Progenitor cell of endocrine pancreas (in vitro differentiated cells): ENCODE measurements at regions not wholly inside any gene's neighbourhood (a gene's known extent, or its start where the extent isn't known, plus 50 kb on each side); places are given as distances from the start of the nearest gene placed in this dataset.

Experiments used
- DNase-seq: peaks from one replicate; pipeline ENCODE4 v3.0.0; 2021; ENCODE audit warnings: low spot score; ENCODE audit not compliant: unreplicated experiment
- H3K27ac Mint-ChIP-seq: 2 replicates; pipeline ENCODE4 v1.8.0; 2021; ENCODE audit warnings: mild to moderate bottlenecking, moderate library complexity, mixed read lengths
- H3K27me3 Mint-ChIP-seq: 2 replicates; pipeline ENCODE4 v1.8.0; 2021; ENCODE audit warnings: mixed read lengths
- H3K36me3 Mint-ChIP-seq: 2 replicates; pipeline ENCODE4 v1.8.0; 2022; ENCODE audit warnings: mixed read lengths; ENCODE audit not compliant: insufficient read depth
- H3K4me1 Mint-ChIP-seq: 2 replicates; pipeline ENCODE4 v1.8.0; 2021; ENCODE audit warnings: low read depth, mixed read lengths
- H3K4me3 Mint-ChIP-seq: 2 replicates; pipeline ENCODE4 v1.8.0; 2021; ENCODE audit warnings: low read depth, mild to moderate bottlenecking, moderate library complexity, mixed read lengths
- H3K9me3 Mint-ChIP-seq: 2 replicates; pipeline ENCODE4 v1.8.0; 2021; ENCODE audit warnings: low read depth, mixed read lengths
- CTCF ChIP-seq: fragments of 200-600 bp; sonication (generic); IDR thresholded peaks from one replicate; pipeline ENCODE4 v1.5.0; 2021; ENCODE audit warnings: antibody characterized with exemption, mild to moderate bottlenecking; ENCODE audit not compliant: unreplicated experiment

- H3K27me3 Mint-ChIP-seq: peaks cover 5% of the 10 kb centered on the region
- TF ChIP-seq CTCF: no peak
- no peak for DNase-seq
- peaks cover 14% of the 10 kb centered on the region for H3K4me1 Mint-ChIP-seq
- peaks cover 8% of the 10 kb centered on the region for H3K36me3 Mint-ChIP-seq
- H3K4me3 Mint-ChIP-seq: peak overlapping the region; percentile 57
- no peaks in the 10 kb centered on the region for H3K9me3 Mint-ChIP-seq
- H3K27ac Mint-ChIP-seq: no peak overlapping the region
Measured at GRCh38 chr7:149622444-149623210, 125.0 kb upstream of the ZNF746 start.

DNA sequence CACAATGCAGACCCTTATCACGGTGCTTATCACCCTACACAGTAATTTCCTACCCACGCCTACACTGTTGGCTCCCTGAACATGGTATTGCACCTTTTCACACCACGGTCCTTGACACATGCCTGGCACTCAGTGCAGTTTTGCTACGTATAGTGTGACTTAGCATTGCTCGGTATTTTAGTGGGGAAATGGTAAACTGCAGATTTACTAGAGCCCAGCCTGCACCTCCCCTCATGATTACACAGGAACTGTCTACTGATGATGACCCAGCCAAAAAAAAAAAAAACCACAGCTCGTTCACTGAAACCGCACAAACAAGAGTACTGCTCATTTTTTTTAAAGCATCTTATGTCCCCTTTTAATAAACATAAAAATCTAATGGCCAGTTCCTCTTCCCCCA lies 124.2 kb upstream of the ZNF746 start:
- Mint-ChIP-seq H3K27ac (no peak overlapping the region), H3K27me3 (peaks cover 3% of the 10 kb centered on the region), H3K36me3 (peaks cover 14% of the 10 kb centered on the region), H3K4me3 (peak overlapping the region; percentile 29), H3K9me3 (no peaks in the 10 kb centered on the region), H3K4me1 (peaks cover 14% of the 10 kb centered on the region)
- DNase-seq: no peak
- TF ChIP-seq CTCF: no peak

- Mint-ChIP-seq H3K27ac (no peak overlapping the region), H3K36me3 (peaks cover 21% of the 10 kb centered on the region), H3K4me1 (peaks cover 12% of the 10 kb centered on the region), H3K9me3 (no peaks in the 10 kb centered on the region), H3K27me3 (no peaks in the 10 kb centered on the region), H3K4me3 (no peak overlapping the region)
- DNase-seq: no peak
- no peak for TF ChIP-seq CTCF
Measured at GRCh38 chr7:149620961-149621360, 123.4 kb upstream of the ZNF746 start.

- Mint-ChIP-seq H3K36me3 (peaks cover 43% of the 10 kb centered on the region), H3K4me3 (no peak overlapping the region), H3K27ac (peak overlapping the region; percentile 66), H3K9me3 (no peaks in the 10 kb centered on the region), H3K4me1 (no peaks in the 10 kb centered on the region), H3K27me3 (no peaks in the 10 kb centered on the region)
- TF ChIP-seq CTCF: no peak
- DNase-seq: no peak
Measured at GRCh38 chr7:149616898-149617297, 119.3 kb upstream of the ZNF746 start.

GRCh38 chr7:149615690-149616270 lies 118.2 kb upstream of the ZNF746 start:
- Mint-ChIP-seq H3K4me1 (no peaks in the 10 kb centered on the region), H3K9me3 (no peaks in the 10 kb centered on the region), H3K36me3 (peaks cover 41% of the 10 kb centered on the region), H3K4me3 (no peak overlapping the region), H3K27ac (no peak overlapping the region), H3K27me3 (no peaks in the 10 kb centered on the region)
- TF ChIP-seq CTCF: peak; percentile 24
- no peak for DNase-seq
